ENCODE measurements at regions not wholly inside any gene's neighbourhood (a gene's known extent, or its start where the extent isn't known, plus 50 kb on each side); places are given as distances from the start of the nearest gene placed in this dataset.

DNA sequence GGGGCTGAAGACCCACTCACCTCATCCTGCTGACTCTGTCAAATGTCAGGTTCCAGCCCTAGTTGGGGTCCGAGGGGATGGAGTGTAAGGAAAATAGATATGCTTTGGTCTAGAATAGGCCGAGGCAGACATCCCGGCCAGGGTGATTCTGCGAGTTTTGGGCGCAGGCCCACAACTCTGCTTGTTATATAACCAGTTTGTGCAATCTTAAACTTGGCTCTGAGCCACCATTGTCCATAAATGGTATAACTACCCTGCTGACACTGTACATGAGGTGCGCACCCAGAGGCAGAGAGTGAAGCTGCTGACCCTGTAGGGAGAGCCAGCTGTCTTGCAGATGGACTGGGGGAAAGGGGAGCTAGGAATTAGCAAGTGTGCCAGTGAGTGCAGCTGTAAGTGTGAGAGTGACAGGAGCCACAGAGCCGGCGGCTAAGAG is 1388.8 kb downstream of the AMY1C start (continued):
- TF ChIP-seq, protein P1, sequence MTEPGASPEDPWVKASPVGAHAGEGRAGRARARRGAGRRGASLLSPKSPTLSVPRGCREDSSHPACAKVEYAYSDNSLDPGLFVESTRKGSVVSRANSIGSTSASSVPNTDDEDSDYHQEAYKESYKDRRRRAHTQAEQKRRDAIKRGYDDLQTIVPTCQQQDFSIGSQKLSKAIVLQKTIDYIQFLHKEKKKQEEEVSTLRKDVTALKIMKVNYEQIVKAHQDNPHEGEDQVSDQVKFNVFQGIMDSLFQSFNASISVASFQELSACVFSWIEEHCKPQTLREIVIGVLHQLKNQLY (CRISPR knock-in tag; IDR thresholded peaks at IDR 0.05) = no peak
- TF ChIP-seq ZNF224 (CRISPR knock-in tag; IDR thresholded peaks at IDR 0.05) = 0 out of 2 replicates have a peak, but pooled peaks have one; percentile 26
- TF ChIP-seq MEIS1 (CRISPR knock-in tag; IDR thresholded peaks at IDR 0.05; ENCODE audit: borderline replicate concordance) = no peak
- TF ChIP-seq UBTF (CRISPR knock-in tag; IDR thresholded peaks at IDR 0.05) = no peak; the same call in 1 of the 2 replicates
- no peak for TF ChIP-seq AKAP8 (CRISPR knock-in tag; IDR thresholded peaks at IDR 0.05)
- no peak for TF ChIP-seq ZKSCAN1 (IDR thresholded peaks at IDR 0.05; ENCODE audit: low read length)
- TF ChIP-seq CBX5 (CRISPR knock-in tag; IDR thresholded peaks at IDR 0.05; ENCODE audit: borderline replicate concordance) = no peak
- TF ChIP-seq GZF1 (CRISPR knock-in tag; IDR thresholded peaks at IDR 0.05) = no peak
- TF ChIP-seq U2AF1 (optimal IDR thresholded peaks at IDR 0.05; ENCODE audit: low read depth, low read length) = no peak
- TF ChIP-seq TARDBP (CRISPR knock-in tag; IDR thresholded peaks at IDR 0.05) = no peak
- no peak for TF ChIP-seq PHF21A (CRISPR knock-in tag; IDR thresholded peaks at IDR 0.05)
- TF ChIP-seq SYNCRIP (IDR thresholded peaks at IDR 0.05; ENCODE audit: insufficient read depth, low read depth, low read length) = no peak
- 0 out of 2 replicates have a peak, but pooled peaks have one; percentile 63 for TF ChIP-seq ZNF124 (CRISPR knock-in tag; IDR thresholded peaks at IDR 0.05)
- no peak for TF ChIP-seq XBP1 (CRISPR knock-in tag; IDR thresholded peaks at IDR 0.05)
- TF ChIP-seq ZNF850 (CRISPR knock-in tag; conservative IDR thresholded peaks at IDR 0.05) = no peak
- TF ChIP-seq, protein P2, sequence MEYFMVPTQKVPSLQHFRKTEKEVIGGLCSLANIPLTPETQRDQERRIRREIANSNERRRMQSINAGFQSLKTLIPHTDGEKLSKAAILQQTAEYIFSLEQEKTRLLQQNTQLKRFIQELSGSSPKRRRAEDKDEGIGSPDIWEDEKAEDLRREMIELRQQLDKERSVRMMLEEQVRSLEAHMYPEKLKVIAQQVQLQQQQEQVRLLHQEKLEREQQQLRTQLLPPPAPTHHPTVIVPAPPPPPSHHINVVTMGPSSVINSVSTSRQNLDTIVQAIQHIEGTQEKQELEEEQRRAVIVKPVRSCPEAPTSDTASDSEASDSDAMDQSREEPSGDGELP (IDR thresholded peaks at IDR 0.05; ENCODE audit: borderline replicate concordance, low read depth) = no peak
- no peak for TF ChIP-seq MXD3 (CRISPR knock-in tag; IDR thresholded peaks at IDR 0.05)
- TF ChIP-seq, protein P3, sequence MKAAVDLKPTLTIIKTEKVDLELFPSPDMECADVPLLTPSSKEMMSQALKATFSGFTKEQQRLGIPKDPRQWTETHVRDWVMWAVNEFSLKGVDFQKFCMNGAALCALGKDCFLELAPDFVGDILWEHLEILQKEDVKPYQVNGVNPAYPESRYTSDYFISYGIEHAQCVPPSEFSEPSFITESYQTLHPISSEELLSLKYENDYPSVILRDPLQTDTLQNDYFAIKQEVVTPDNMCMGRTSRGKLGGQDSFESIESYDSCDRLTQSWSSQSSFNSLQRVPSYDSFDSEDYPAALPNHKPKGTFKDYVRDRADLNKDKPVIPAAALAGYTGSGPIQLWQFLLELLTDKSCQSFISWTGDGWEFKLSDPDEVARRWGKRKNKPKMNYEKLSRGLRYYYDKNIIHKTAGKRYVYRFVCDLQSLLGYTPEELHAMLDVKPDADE (CRISPR knock-in tag; IDR thresholded peaks at IDR 0.05) = no peak
- TF ChIP-seq HHEX (CRISPR knock-in tag; IDR thresholded peaks at IDR 0.05) = no peak
- TF ChIP-seq RBM22 (optimal IDR thresholded peaks at IDR 0.05; ENCODE audit: low read length) = no peak
- no peak for TF ChIP-seq PRDM4 (CRISPR knock-in tag; IDR thresholded peaks at IDR 0.05; ENCODE audit: borderline replicate concordance)
- no peak for TF ChIP-seq EZH2 (conservative IDR thresholded peaks at IDR 0.05; ENCODE audit: low read depth, low read length)
- TF ChIP-seq GTF2F1 (IDR thresholded peaks at IDR 0.05; ENCODE audit: low read length) = no peak
- no peak for TF ChIP-seq NONO (IDR thresholded peaks at IDR 0.05)
- TF ChIP-seq NONO (CRISPR knock-in tag; conservative IDR thresholded peaks at IDR 0.05) = no peak; the same call in 1 of the 2 replicates
- no peak for TF ChIP-seq NKX3-1 (CRISPR knock-in tag; IDR thresholded peaks at IDR 0.05)
